HG02973 (cell line): ENCODE measurements at regions not wholly inside any gene's neighbourhood (a gene's known extent, or its start where the extent isn't known, plus 50 kb on each side); places are given as distances from the start of the nearest gene placed in this dataset.

Experiments
- ATAC-seq: cut with Tn5 transposase; IDR thresholded peaks from one replicate; pipeline ENCODE4 v1.9.1; 2021; ENCODE audit warnings: moderate library complexity; ENCODE audit not compliant: unreplicated experiment

DNA sequence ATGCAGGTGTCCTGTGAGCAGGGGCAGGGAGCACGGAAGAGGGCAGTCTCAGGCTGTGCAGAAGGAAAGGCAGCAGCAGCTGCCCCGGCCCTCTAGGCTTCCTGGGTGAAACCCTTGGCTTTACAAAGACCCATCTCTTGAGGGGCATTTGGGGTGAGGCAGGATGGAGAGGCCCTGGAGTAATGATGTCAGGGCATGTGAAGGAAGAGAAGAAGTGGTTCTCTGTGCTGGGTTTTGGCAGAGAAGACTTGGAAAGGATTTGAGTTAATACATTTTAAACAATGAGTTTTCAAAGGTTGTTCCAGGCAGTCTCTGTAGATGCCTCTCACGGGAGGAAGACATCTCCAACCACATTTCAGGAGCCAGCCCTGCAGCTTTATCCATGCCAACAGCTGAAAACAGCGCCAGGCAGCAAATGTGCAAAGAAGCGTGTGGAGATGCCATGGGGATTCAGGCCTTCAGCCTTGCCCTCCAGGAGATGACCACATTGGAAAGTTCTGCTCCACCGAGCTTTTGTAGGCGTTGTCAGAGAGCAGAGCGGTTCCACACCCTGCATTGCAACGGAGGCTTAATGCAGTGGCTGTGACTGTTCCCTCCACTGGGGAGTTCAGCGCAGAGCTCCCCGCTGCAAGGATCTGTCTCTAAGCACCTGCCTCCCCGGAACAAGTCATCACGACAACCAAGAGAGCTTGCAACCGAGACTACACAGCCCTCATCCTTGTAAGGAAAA, 322.8 kb downstream of the UQCRFS1 start:
- ATAC-seq: no peak

DNA sequence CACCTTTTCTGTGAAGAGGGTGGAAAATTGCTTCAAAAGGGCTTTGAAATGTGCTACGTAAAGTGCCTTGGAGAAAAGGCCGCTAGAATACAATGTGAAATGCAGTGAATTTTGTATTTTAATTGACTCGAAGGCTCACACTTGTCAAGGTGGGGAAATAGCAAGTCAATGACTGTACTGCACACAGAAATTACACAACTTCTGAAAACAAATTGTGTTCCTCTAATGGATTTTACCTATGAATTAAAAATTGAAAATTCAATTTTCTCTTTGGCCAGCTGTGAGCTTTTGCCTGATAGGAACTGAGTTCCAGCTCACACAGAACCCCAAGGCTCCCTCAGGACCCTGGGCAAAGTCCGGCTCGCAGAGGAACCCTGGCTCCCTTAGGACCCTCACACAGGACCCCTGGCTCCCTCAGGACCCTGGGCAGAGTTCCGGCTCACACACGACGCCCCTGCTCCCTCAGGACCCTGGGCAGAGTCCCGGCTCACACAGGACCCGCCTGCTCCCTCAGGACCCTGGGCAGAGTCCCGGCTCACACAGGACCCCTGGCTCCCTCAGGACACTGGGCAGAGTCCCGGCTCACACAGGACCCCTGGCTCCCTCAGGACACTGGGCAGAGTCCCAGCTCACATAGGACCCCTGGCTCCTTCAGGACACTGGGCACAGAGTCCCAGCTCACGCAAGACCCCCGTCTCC, 324.9 kb downstream of the UQCRFS1 start:
- ATAC-seq: no peak

DNA sequence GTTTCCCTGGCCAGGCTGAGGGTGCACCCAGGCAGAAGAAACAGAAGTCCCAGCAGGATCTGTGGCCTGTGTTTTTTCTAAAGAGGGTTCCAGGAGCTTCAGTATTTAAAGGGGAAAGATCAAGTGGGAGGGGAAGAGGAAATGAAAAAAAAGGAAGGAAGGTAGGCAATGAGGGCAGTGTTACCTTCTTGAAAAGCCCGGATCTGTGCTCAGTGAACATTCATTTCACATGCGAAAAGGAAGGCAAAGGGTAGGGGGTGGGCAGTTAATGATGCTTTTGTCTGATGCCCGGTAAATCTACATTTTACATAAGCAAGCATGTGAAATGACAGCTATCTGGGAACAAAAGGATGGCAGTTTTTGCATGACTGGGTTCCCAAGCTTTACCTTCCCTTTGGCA, 326.2 kb downstream of the UQCRFS1 start:
- no peak for ATAC-seq

GRCh38 chr19:28885965-28886364, 327.0 kb downstream of the UQCRFS1 start:
- no peak for ATAC-seq

GRCh38 chr19:28884786-28885476, 328.0 kb downstream of the UQCRFS1 start:
- no peak for ATAC-seq

GRCh38 chr19:28883241-28883693, 329.7 kb downstream of the UQCRFS1 start:
- no peak for ATAC-seq

DNA sequence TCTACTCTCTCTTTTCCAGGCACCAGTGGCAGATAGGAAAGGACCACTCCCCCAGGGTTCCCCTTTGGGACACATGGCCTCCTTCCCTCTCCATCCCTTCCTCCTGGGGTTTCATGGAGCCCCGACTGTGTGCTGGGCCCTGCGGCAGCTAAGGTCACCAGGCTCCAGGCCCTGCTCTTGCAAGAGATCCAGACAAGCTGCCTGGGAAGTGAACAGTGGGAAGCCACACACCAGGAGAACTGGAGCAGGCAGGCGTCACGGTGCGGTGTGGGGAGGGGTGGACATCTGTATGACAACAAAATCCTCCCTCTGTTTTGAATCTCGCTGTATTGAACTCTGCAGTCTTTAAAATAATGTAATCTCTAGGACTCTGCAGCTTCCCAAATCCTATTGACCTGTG, 330.1 kb downstream of the UQCRFS1 start:
- ATAC-seq: no peak

DNA sequence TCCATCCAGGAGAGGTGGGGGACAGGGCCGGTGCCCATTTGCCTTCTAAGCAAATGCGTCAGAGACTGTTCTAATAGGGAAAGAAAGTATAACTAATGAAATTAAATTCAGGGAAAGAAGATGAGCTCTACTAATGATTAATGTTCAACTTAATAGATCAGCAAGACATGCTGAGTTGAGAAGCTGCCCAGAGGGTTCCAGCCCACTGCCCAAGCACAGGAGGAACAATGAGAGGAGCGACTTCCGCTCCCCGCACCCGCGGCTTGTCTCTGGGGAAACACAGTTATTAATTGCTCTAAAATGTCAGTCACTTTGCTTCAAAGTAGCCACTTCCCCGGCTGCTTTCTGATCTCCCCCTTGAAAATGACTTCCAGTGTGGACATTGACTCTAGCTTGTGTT, 331.3 kb downstream of the UQCRFS1 start:
- ATAC-seq: no peak

- ATAC-seq: no peak
Measured at GRCh38 chr19:28880735-28881401, 332.1 kb downstream of the UQCRFS1 start.

DNA sequence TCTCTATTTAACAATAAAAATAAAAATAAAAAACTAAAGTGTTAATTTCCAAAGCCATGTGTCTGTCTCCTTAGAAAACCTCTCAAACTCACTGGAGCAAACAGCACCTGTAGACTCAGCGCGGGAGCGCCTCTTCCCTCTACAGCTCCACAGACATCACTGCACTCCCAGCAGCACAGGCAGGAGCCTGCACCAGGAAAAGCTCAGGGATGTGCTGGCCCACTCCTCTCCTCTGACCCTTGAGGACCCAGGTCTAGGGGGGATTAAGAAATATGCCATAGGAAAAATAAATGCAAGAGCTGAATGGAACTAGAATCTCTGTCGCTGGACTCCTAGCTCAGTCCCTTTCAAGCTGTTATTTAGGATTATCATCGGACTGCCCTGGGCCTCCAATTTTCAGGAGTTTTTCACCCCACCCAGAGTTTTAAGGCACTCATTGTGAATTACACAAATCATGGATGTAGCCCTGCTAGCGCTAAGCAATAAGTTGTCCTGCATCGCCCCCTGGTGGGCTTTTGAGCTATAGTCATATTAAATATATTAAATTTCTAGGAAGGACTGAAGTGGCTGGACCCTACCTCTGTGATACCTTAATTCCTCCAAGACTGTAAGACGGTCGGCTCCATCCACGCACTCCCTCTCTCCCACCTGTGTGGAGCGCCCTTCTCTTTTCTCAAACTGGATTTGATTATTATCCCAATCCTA, 333.9 kb downstream of the UQCRFS1 start:
- no peak for ATAC-seq

DNA sequence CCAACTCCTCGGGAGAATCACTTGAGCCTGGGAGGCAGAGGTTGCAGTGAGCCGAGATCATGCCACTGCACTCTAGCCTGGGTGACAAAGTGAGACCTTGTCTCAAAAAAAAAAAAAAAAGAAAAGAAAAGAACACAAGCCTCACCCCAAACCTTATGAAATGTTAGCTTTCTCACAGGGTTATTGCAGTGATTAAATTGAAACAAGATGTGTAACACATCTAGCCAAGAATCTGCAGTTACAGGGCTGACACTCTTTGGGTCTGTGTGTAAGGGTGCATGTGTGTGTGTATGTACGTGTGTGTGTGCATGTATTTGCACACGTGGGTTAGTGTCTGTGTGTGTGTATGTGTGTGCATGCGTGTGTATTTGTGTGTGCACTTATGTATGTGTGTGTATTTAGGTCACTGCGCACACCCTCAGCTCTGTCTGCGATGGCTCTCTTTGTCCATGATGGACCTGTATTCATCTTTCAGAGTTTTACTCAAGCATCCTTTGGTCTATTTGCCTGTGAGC, 336.3 kb downstream of the UQCRFS1 start:
- ATAC-seq: no peak

DNA sequence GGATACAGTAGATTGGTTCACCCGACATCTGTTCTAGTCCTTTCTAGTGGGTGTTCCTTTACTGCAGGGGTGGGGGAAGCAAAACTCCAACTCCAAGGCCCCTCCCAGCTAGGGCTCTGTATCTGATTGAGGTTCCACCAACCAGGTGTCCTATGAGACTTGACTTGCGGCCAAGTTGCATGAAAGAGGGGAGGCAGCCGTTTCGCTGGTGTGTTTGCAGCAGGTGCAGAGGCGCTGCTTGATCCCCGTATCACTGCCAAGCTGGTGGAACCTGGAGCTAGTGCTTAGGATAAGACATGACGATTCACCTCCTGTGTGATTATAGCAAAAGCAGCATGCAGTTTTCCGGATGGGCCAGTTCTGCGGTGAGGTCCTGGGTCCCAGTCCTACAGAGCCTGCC, 338.2 kb downstream of the UQCRFS1 start:
- no peak for ATAC-seq

DNA sequence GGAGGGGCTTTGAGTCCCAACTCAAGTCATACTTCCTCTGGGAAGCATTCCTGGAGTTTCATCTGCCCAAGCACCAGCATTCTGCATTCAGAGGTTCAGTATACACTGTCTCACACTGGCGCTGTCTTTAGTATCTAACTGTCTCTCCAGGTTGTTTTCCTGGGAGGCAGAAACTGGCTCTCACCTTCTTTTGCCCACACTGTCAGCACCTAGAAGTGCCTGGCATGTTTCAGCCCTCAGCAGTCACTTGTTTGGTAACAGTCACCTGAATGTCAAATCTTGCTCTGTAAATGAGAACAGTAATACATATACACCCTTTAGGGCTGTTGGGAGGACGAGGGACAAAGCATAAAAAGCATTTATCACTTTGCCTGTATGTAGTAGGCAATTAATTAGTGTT, 339.6 kb downstream of the UQCRFS1 start:
- no peak for ATAC-seq

DNA sequence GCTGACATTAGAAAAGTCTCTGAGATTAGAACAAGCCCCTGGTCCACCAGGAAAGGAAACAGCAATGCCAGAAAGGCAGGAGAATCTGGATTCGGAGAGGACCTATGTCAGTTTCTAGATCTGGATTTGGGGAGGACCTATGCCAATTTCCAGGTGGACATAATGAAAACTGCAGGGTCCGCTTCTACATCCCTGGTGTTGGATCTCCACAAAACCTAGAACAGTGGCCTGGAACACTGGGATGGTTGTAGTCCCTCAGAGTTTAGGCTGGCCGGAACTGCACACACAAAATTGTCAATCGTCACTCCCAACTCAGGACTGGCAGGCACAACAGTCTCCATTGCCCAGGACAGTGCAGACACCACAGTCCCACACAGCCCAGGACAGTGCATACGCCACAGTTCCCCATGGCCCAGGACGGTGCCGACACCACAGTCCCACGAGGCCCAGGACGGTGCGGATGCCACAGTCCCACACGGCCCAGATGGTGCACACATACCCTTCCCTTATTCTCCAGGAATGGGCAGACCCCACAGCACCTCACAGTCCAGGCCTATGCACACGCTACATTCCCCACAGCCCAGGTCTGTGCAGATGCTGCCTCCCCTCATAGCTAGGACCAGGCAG, 341.7 kb downstream of the UQCRFS1 start:
- no peak for ATAC-seq

GRCh38 chr19:28869459-28869858, 343.5 kb downstream of the UQCRFS1 start:
- no peak for ATAC-seq

GRCh38 chr19:28868836-28869235, 344.1 kb downstream of the UQCRFS1 start:
- no peak for ATAC-seq

GRCh38 chr19:28867978-28868377, 345.0 kb downstream of the UQCRFS1 start:
- ATAC-seq: no peak

DNA sequence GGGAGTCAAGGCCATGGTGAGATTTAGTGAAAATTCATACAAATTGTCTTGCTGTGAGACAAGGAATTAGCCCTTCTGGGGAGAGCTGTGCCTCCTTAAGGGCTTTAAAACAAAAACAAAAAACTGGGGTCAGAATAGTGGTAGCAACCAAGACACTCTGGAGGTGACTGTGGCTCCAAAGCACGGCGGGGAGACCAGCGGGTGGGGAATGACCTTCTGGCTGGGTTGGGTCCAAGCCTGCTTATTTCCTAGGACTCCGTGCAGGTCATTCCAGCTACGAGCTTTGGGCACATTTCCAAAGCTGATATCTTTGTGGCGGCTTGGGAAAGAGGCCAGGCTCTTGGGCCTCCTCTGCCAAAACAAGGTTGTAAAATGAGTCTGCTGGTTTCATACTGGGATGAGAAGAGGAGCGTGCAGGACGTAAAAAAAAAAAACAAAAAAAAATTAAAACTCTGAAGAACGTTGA, 348.3 kb downstream of the UQCRFS1 start:
- ATAC-seq: no peak

GRCh38 chr19:28864024-28864503, 348.9 kb downstream of the UQCRFS1 start:
- no peak for ATAC-seq

DNA sequence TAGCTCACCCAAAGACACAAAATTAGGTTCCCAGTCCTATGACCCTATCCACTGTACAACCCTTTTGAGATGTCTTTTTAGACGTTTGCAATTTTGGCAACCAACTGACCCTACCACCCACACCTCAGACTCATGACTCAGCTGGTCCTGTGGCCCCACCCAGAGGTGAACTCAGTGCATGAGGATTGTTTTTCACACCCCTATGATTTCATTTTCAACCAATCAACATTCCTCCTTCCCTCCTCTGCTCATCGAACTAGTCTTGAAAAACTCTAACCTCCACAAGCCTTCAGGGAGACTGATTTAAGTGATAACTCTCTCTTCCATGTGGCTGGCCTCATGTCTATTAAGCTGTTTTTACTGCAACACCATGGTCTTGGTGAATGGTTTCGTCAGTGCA, 350.7 kb downstream of the UQCRFS1 start:
- no peak for ATAC-seq
